HEK293 (cell line): ENCODE measurements at regions not wholly inside any gene's neighbourhood (a gene's known extent, or its start where the extent isn't known, plus 50 kb on each side); places are given as distances from the start of the nearest gene placed in this dataset.

Source experiments
- CTCF ChIA-PET: fragments of 350-600 bp; formaldehyde crosslinking; extraction: SDS; loops from one replicate; lab custom pipeline; 2021; ENCODE audit warnings: antibody characterized with exemption; lab: Yijun Ruan, JAX
- POLR2A ChIA-PET: fragments of 300-600 bp; formaldehyde crosslinking; extraction: SDS; loops from one replicate; lab custom pipeline; 2020; ENCODE audit warnings: antibody characterized with exemption, inconsistent platforms; lab: Yijun Ruan, JAX
- H3K27ac ChIP-seq: fragments of 200-500 bp; sonication (Bioruptor generic); 2 replicates; pipeline ENCODE4 v1.5.1; 2014; ENCODE audit warnings: low read depth, low read length, control low read depth, inconsistent platforms; ENCODE audit errors: extremely low read depth
- H3K36me3 ChIP-seq, 2 experiments: fragments of 200-500 bp in 1 of 2; sonication (Bioruptor generic) in 1 of 2; 1 replicate in 1 of 2; 2 replicates in 1 of 2; pipeline ENCODE4 v1.5.1; 2014 to 2017; ENCODE audit warnings: inconsistent platforms in 2 of 2, low read length in 2 of 2; ENCODE audit not compliant: control insufficient read depth in 2 of 2, insufficient read depth in 1 of 2
- H3K4me1 ChIP-seq: fragments of 200-500 bp; sonication (Bioruptor generic); 2 replicates; pipeline ENCODE4 v1.5.1; 2014; ENCODE audit warnings: mild to moderate bottlenecking, low read length, inconsistent platforms; ENCODE audit not compliant: control insufficient read depth, insufficient read depth
- H3K4me3 ChIP-seq: 2 replicates; pipeline ENCODE4 v1.5.1; 2011; ENCODE audit warnings: low read depth, mild to moderate bottlenecking, control low read depth, low read length, moderate library complexity
- H3K9me3 ChIP-seq: fragments of 200-500 bp; sonication (Bioruptor generic); 2 replicates; pipeline ENCODE4 v1.5.1; 2014; ENCODE audit warnings: low read depth, low read length, inconsistent platforms; ENCODE audit not compliant: control insufficient read depth, insufficient read depth
- HOXD13 ChIP-seq: sonication (generic); formaldehyde crosslinking; IDR thresholded peaks from 2 replicates; pipeline ENCODE4 v1.8.0; 2022; ENCODE audit warnings: missing genetic modification reagents, borderline replicate concordance
- ZBTB11 ChIP-seq: fragments of 450-650 bp; formaldehyde crosslinking; conservative IDR thresholded peaks from 2 replicates; pipeline ENCODE4 v1.5.1; 2016; ENCODE audit warnings: low read depth, missing biosample characterization, missing genetic modification characterization
- ZNF132 ChIP-seq: fragments of 450-650 bp; formaldehyde crosslinking; IDR thresholded peaks from 2 replicates; pipeline ENCODE4 v1.5.1; 2017; ENCODE audit warnings: missing biosample characterization, missing genetic modification characterization, borderline replicate concordance
- ZNF133 ChIP-seq: fragments of 450-650 bp; formaldehyde crosslinking; IDR thresholded peaks from 2 replicates; pipeline ENCODE4 v1.5.1; 2016; ENCODE audit warnings: missing biosample characterization, missing genetic modification characterization
- ZNF169 ChIP-seq: fragments of 450-650 bp; formaldehyde crosslinking; IDR thresholded peaks from 2 replicates; pipeline ENCODE4 v1.5.1; 2016; ENCODE audit warnings: missing biosample characterization, missing genetic modification characterization
- ZNF19 ChIP-seq: fragments of 450-650 bp; formaldehyde crosslinking; IDR thresholded peaks from 2 replicates; pipeline ENCODE4; 2016; ENCODE audit warnings: missing biosample characterization, missing genetic modification characterization, low read depth
- ZSCAN23 ChIP-seq: fragments of 450-650 bp; formaldehyde crosslinking; IDR thresholded peaks from 2 replicates; pipeline ENCODE4 v1.5.1; 2016; ENCODE audit warnings: missing biosample characterization, missing genetic modification characterization
- TF ChIP-seq, protein P1 (sequence below): fragments of 450-650 bp; formaldehyde crosslinking; IDR thresholded peaks from 2 replicates; pipeline ENCODE4 v1.5.1; 2016; ENCODE audit warnings: missing biosample characterization, missing genetic modification characterization

- TF ChIP-seq ZBTB11 (tag by site-specific recombination), result no peak
- TF ChIP-seq ZNF132 (tag by site-specific recombination), result no peak
- TF ChIP-seq HOXD13 (CRISPR knock-in tag), result no peak
- TF ChIP-seq, protein P1, sequence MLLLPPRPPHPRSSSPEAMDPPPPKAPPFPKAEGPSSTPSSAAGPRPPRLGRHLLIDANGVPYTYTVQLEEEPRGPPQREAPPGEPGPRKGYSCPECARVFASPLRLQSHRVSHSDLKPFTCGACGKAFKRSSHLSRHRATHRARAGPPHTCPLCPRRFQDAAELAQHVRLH, result no peak
- TF ChIP-seq ZNF169 (tag by site-specific recombination), result no peak
- TF ChIP-seq ZSCAN23 (tag by site-specific recombination), result no peak
- no peak for TF ChIP-seq ZNF133 (tag by site-specific recombination)
- no peak for TF ChIP-seq ZNF19 (tag by site-specific recombination)
- ChIA-PET POLR2A (no interaction called here), CTCF (no interaction called here)
- H3K27ac ChIP-seq, result no peak overlapping the region
- H3K4me1 ChIP-seq, result no peaks in the 10 kb centered on the region
- no peaks in the 10 kb centered on the region for H3K9me3 ChIP-seq
- H3K36me3 ChIP-seq, result no peaks in the 10 kb centered on the region
- no peak overlapping the region for H3K4me3 ChIP-seq
These were observed 52.2 kb upstream of the GALNT13 start for GRCh38 chr2:153819501-153819900.
